GM20431 (cell line): ENCODE measurements at regions not wholly inside any gene's neighbourhood (a gene's known extent, or its start where the extent isn't known, plus 50 kb on each side); places are given as distances from the start of the nearest gene placed in this dataset.

Source experiments
- in situ Hi-C: fragments of 300-500 bp; cut with MseI, MboI; formaldehyde crosslinking; loops from one replicate; pipeline ENCODE4 v1.15.0; 2020; ENCODE audit warnings: low sequenced_read_pairs; ENCODE audit not compliant: unreplicated experiment

GRCh38 chr15:38071211-38071972, 137.0 kb downstream of the TMCO5A start:
- in situ Hi-C loops = no loop called here

DNA sequence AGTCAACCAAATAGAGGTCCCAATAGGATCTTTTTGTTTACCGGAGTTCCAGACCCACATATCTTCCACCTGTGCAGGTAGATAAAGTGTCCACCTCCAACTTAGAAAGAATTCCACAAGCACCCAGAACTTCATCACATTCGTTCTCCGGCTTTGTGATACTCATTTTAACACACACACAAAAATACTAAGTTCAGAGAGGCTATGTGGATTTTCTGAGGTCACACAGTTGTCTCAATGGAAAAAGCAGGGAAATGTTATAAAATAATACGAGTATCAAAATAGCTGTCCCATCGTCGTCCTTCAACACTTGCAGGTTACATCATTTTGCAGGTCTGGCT, 137.5 kb downstream of the TMCO5A start:
- in situ Hi-C loops = no loop called here

- in situ Hi-C loops = no loop called here
Observed at GRCh38 chr15:38072348-38073177, 138.1 kb downstream of the TMCO5A start.

DNA sequence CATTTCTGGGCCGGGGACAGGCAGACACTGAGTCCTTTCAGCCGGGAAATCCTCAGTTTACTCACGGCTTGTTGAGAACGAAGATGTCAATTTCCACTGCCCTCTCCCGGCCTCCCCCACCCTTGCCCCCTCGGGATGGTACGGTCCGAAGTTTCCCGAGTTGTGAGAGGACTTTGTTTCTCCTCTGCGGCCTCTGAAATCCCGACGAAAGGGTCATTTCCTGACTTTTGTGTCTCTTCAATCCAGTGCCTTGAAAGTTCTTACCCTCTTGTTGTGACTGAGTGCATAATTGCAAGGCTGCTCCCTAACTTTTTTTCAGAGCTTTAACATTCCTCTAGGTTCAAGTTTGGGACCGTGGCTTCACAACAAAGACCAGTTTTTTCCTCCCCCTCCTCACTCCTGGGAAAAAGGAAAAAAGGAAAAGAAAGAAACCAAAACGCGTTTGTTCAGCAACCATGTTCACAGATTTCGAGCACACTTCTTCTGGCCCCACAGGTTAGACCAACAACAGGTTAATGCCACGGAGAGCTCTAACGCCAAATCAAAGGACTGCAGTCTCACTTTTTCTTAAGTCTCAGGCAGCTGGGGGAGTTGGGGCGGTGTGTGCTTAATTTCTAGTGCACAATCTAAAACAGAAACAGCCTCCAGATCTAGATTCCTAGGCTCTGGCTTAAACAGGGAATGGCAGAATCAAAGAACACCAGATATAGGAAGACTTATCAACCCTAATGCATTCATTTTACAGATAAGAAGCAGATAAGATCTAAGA, 138.9 kb downstream of the TMCO5A start:
- in situ Hi-C loops = no loop called here

GRCh38 chr15:38074029-38074428, 139.6 kb downstream of the TMCO5A start:
- in situ Hi-C loops = no loop called here

GRCh38 chr15:38075466-38075865, 141.0 kb downstream of the TMCO5A start:
- in situ Hi-C loops = no loop called here

DNA sequence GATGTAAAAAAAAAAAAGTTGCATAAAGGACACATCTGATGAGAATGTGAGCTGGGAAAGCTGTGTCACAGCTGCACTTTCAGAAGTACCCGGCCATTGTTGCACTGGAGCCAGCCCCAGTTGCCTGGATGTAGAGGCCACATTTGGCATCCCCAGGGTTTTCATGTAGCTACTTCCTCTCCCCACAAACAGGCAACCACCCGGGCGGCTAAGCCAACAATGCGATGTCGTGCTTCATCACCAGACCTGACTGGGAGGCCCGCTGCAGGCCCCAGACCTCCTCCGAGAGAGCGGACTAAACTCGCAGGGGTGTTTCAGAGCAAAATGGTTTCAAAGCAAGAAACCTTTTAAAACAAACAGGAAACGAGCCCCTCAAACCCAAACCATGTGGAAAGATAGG, 142.3 kb downstream of the TMCO5A start:
- in situ Hi-C loops = no loop called here

GRCh38 chr15:38079236-38079635, 144.8 kb downstream of the TMCO5A start:
- in situ Hi-C loops = no loop called here

GRCh38 chr15:38080651-38081275, 146.3 kb downstream of the TMCO5A start:
- in situ Hi-C loops = no loop called here

GRCh38 chr15:38084289-38084688, 149.8 kb downstream of the TMCO5A start:
- in situ Hi-C loops = no loop called here

DNA sequence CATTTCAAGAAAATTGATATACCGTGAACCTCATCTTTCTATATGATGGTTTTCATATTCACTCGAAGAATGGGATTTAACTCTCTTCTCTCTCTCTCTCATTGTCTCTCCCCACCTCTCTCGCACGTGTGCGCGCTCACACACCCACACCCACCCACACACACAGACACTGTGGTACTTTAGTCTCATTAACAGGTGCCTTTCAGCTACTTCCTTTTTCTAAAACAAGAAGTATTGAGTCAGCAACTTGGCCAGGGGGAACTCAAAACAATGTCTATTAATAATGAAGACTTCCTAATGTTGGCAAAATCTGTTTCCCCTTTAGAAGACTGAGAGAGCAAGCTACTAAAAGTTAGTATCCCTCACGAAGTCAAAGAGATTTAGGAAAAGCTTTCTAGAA, 150.7 kb downstream of the TMCO5A start:
- in situ Hi-C loops = no loop called here

DNA sequence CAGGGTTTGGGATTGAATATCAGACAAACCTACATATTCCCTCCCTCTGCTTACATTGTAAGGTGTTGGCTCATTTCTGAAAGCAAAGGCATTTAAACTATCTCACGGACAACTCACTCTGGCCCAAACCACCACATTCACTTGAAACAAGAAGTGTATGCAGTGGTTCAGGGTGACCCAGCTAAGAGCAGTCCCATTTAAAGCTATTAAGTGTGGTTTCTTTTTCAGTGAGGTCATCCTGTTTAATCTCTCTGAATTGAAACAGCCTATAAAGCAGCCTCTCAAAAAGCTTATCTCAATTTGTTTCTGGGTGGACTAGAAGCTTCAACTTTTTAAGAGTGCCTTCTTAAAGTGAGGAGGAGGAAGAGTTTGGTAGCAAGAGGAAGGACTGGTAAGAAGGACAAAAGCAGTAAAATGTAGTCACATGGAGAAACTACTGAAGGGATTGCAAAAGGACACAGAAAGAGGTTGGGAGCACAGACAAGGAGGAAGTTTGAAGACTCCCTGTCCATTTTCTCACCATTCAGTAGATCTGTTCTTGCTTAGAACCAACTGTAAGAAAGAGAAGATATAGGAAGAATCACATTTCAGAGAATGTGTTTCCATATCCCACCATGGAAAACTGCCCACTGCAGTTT, 151.6 kb downstream of the TMCO5A start:
- in situ Hi-C loops = no loop called here

- in situ Hi-C loops = no loop called here
Observed at GRCh38 chr15:38086611-38087010, 152.2 kb downstream of the TMCO5A start.

DNA sequence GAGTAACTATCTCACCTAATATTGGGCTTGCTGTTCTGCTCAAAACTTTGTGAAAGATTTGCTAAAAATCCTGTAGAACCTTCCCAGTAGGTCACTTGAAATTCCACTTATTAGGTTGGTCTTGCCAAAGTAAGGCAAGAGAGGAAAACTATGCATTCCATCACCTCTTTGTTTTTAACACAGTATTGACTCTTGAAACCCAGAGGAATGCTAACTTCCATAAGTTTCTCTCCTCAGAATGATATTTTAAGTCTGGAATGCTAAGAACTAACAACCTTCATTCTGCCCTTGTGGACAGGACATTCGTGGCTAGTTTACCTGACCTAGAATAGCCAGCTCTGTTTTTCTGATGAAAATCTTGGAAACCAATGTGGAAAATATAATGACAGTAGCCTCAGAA, 154.5 kb downstream of the TMCO5A start:
- in situ Hi-C loops = no loop called here

DNA sequence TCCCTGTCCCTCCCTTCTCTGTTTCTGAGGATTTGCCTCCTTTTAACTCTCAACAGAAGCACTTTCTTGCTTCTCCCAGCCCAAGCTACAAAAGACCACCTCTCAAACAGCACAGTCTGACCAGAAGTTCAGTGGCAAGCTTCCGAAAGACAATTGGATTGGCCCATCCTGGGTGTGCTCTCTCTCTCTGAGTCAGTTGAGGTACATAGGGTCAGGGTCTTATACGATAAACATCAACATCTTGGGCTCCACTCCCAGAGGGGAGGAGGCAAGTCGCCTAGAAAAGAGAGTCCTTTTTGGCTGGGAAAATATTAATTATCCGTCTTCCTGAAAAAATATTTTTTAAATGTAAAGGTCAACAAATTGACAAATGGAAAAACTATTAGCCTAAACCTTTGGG, 155.8 kb downstream of the TMCO5A start:
- in situ Hi-C loops = no loop called here

- in situ Hi-C loops = no loop called here
Observed at GRCh38 chr15:38090678-38091077, 156.2 kb downstream of the TMCO5A start.

- in situ Hi-C loops = no loop called here
Observed at GRCh38 chr15:38091078-38091645, 156.7 kb downstream of the TMCO5A start.

DNA sequence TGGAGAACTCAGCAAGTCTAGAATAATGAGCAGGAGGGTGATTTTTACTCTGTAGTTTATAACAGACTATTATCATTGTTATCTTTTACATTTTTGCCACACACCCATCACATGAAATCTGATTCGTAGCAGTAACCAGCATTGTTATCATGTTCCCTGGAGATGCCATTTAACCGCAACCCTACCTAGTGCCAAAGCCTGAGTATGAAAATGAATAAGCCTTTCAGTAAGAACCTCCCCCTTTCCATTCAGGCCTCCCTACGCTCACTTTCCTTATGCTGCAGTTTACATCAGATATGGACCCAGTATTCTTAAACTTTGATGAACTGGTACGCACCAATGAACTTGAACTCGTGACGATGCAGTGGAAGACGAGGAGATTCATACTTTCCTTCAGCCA, 158.7 kb upstream of the SPRED1 start:
- in situ Hi-C loops = no loop called here

DNA sequence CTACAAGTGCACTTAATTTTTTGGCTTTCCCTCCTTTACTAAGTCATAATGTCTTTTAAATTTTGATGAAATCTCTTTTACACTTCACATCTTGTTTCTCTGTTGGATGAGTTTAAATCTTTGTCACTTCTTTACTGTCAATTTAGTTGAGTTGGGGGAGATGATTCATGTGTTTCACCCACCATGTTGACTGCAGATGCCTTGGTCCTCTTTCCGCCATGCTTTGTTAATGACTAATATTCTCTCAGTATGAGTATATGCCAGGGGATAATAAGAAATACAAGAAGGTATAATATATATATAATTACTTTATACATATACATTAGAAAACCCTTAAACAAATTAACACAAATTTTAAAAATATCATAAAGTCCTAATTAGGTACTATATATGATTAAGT, 149.7 kb upstream of the SPRED1 start:
- in situ Hi-C loops = no loop called here

DNA sequence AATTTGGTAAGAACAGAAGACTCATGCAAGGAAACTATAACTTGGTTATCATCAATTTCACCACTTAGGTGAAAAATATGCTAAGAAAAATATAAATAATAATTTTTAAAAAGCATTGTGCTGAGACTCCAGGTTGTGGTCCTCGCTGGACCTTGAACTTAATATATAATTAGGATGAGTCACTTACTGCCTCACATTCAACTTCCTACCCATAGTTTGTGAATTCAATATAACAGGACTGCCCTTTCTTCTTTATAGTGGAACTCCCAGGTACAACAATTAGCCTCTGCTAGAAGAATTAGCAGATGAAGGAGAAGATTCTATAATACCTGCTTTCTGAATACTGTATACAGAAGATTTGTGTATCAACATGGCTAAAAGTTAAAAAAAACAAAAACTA, 149.1 kb upstream of the SPRED1 start:
- in situ Hi-C loops = no loop called here
